Stimulated activated CD8-positive, alpha-beta memory T cell treated with anti-CD3 and anti-CD28 coated beads, Interleukin-7, amount 100 ng/mL, for 48 hours (primary cell): ENCODE measurements at regions not wholly inside any gene's neighbourhood (a gene's known extent, or its start where the extent isn't known, plus 50 kb on each side); places are given as distances from the start of the nearest gene placed in this dataset.
"Not testable (repeated sequence)": the region's sequence is repeated elsewhere in the genome, so short reads cannot be mapped to it uniquely, and the experiment has no call there.

Experiments used
- DNase-seq, 2 donors: peaks; one replicate each; pipeline ENCODE4 v3.0.0-alpha.2; 2020; ENCODE audit warnings: low read depth in 1 of 2; ENCODE audit errors: extremely low read depth in 1 of 2

DNA sequence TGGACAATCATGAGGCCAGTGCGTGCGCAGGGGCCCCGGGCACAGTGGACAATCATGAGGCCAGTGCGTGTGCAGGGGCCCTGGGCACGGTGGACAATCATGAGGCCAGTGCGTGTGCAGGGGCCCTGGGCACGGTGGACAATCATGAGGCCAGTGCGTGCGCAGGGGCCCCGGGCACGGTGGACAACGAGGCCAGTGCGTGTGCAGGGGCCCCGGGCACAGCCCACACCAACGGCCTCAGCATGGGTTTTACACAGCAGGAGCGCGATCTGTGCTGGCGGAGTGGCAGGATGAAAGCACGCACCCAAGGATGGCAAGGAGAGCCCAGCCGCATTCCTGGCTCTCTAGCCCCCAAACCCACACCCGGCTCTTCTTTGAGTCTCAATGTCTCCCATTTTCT lies 78.8 kb downstream of the RFLNA start:
- not testable (repeated sequence) for DNase-seq

DNA sequence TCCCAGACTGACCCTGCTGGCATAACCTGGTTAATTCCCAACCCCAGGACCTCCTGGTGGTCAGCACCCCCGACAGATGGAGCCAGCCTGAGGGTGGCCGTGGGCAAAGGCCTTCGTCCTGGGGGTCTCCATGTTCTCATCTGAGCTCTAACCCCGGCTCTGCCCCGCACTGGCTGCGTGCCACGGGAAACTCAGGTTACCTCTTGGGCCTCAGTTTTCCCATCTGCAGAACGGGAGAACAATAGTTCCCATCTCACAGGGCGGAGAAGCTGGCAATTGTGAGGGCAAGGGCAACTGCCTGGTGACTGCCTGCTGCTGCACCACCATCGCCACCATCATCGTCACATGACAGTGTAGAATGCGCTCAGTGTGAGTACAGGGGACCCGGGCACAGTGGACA lies 77.9 kb downstream of the RFLNA start:
- no peak for DNase-seq

DNA sequence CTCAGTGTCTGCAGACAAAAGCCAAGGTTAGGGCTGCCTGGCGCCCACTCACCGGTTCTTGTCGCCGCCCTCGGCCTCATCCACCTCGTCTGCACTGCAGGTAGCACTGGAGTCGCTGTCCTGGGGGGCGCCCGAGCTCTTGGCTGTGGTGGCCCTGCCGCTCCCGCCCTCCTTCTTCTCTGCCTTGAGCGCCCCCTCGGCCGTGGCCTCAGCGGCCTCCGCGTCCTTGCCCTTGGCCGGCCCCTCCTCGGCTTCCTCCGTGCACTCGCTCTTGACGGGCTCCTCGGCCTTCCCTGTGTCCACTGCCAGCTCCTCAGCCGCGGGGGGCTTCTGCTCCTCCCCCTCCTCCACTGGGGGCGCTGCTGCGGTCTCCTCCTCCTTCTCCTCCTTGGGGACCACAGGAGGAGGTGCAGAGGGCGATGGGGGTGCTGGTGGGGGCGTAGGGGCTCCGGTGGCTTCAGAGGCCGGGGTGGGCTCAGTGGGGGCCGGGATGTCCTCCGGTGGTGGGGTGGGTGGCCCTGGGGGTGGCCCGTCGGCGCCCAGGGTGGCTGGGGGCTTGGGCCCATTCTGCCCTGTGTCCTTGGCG lies 77.2 kb downstream of the RFLNA start:
- no peak for DNase-seq

DNA sequence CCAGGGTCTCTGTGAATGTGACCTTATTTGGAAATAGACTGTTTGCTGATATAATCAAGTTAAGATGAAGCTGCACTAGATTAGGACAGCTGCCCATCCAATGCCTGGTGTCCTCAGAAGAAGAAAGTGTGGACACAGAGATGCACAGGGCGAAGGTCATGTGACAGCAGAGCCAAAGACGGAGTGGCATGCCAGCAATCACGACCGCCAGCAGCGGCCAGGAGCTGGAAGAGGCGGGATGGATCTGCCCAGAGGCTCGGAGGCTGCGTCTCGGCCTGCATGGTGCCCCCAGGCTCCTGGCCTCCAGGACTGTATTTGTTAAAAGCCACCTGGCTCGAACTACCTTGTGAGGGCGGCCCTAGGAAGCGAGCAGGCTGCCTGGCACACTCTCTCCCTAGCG lies 76.5 kb downstream of the RFLNA start:
- DNase-seq: no peak

DNA sequence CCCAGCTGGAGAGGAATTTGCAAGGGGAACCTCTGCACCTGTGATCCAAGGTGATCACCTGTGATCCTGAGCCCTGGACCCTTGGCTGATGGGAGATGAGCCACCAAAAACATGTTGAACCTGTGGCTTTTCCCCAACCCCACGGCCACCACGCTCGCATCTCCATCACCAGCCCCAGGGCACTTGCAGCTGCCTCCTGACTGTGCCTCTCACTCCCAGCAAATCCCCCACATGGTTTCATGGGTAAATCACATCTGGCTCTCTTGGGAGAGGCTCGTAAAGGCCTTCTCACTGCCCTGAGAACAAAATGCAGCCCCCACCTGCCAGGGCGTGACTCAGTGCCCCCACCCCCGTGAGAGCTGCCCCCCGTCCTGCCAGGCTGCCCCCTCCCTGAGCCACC lies 76.0 kb downstream of the RFLNA start:
- no peak for DNase-seq

DNA sequence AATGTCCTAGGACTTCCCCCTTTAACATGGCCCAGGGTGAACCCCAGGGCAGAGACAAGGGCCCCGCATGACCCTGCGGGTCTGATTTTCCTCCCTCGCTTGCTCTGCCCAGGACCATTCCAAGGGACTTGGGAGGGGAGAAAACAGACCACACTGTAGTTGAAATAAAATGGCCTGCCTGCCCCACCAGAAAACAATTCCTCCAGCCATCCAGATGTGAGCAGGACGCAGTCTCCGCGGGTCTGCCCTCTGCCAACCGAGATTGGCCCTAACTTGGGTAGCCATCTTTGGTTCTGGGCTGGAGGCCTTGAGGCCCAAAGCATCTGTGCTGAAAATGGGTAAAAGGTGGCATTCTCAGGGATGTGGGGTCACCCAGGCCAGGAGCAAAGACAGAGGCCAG lies 75.5 kb downstream of the RFLNA start:
- no peak for DNase-seq

- DNase-seq: no peak
Observed at GRCh38 chr12:124369827-124370378, 75.0 kb downstream of the RFLNA start.

DNA sequence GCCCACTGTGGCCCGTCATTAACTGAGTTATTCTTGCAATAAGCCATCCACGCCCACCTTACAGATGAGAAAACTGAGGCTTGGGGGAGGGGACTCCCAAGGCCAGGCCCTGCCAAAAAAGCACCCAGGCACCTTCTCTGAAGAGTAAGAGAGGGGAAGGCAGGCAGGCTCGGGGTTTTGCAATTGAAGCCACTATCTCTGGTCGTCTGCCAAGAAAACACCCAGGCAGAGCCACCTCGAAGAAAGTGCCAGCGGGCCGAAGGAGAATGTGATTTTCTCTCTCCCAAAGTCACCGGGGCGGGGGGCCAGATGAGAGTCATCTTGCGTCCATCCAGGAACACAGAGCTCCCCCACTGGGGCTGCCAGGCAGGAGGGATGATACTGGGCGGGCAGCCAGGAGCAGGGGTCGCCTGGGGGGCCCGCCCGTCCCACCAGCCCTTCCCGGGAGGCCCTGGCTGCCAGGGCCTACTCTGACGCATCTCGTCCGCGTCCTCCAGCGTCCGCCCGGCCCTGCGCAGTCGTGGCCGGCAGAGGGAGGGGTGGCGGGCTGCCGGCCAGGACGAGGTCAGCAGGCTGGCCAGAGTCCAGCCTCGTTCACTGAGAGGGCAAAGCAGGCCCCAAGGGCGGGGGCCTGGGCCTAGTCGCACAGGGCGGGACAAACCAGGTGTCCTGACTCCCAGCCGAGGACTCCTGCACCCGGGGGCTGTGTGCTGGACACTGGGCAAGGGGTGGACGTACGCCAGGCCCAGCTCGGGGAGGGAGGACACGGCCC lies 74.3 kb downstream of the RFLNA start:
- no peak for DNase-seq

DNA sequence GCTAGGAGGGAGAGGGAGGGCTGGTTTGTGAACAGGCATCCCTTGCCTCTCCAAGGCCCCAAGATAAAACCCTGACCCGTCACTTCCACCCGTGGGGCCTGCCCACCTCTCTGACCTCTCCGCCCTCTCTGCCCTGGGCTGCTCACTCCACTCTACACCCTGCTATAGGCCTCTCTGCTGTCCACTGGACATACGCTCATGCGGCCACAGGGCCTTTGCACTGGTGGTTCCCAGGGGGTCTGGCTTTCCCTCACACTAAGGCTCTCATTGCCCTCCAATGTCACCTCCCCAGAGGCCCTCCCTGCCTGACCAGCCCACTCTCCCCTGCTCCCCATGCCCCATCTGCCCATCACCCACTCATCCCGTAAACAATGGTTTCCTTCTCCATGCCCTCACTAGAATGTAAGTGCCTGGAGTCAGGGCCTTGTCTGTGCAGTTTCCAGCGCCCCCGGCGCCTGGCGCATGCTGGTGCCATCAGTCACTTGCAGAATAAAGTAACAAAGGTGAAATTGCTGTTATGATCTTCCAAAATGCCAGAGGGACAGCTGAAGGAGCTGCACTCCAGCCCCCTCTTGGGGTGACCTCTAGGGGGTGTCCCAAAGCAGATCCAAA lies 73.6 kb downstream of the RFLNA start:
- no peak for DNase-seq

- DNase-seq: no peak
Observed at GRCh38 chr12:124365726-124366430, 71.0 kb downstream of the RFLNA start.
